NCI-H1105 treated with DMSO at 0.1 percent for 48 hours (cell line): ENCODE measurements at regions not wholly inside any gene's neighbourhood (a gene's known extent, or its start where the extent isn't known, plus 50 kb on each side); places are given as distances from the start of the nearest gene placed in this dataset.
"Not testable (repeated sequence)": the region's sequence is repeated elsewhere in the genome, so short reads cannot be mapped to it uniquely, and the experiment has no call there.

Experiments
- DNase-seq: peaks from one replicate; lab custom pipeline; 2025; lab: John Stamatoyannopoulos, UW

DNA sequence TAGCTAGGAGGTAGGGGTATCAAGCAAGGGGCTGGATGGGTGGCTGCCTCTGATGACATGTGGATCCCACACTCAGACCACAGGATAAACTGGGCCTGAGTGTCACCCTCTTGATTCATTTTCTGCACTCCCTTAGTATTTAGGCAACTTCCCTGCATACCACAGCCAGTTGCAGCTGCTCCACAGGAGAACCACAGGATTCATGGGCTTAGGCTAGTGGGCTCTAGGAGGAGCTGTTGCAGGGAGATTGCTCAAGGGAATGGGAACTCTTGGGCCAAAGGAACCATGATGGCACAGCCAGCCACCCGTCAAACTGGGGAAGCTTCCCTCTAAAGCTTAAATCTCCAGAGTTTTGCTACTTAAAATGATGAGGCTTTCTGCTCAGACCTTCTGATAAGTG lies 269.7 kb upstream of the ASIC2 start:
- DNase-seq, result no peak

DNA sequence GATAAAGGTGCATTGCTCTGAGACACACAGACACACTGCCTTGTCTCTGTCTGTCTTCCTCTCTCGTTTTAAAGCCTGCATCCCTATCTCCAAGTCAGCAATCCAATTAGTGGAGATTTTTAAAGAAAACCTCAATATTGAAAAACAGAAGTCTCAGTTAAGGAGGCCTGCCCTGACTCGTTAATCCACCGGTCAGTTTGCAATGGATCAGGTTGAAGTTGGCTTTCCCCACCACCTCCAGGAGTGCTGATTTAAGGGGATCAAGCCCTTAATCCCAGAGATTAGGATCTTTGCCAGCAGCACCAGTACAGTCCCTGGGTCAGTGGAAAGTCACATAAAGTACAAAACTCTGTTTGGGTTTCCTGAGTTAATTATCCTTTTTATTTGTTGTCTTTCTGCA lies 271.1 kb upstream of the ASIC2 start:
- no peak for DNase-seq

DNA sequence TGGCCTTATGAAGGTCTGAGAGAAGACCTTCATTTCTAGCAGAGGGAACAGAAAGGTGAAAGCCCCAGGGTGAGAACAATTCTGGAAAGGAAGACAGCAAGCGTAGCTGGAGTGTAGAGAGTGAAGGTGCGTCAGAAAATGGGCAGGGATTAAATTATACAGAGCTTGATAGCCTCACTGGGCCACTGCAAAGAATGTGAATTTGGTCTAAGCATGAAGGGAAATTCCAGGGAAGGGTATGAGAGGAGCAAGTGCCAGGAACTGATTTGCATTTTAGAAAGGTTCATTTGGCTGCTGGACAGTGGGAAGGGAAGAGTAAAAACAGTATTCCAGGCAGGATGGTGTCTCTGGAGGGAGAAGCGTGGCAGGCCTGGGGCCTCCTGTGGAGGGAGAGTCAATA lies 274.1 kb upstream of the ASIC2 start:
- DNase-seq, result no peak

DNA sequence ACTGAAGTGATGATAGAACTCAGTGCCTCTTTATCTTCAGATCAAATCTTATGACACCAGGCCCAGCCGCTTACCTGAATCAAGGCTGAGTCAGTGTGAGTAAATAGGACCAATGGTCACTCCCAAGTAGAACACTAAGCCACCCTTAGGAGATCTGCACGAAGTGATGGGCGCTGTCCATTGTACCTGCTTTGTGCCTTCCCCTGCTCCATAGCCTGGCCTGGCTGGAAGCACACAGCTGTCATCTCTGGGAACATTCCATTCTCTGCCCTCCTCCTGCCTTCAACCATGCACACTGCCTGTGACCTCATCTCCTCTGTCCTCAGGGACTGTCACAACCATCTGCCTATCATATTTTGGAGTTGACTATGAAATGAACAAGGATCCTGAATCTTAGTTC lies 279.5 kb upstream of the ASIC2 start:
- DNase-seq, result no peak

DNA sequence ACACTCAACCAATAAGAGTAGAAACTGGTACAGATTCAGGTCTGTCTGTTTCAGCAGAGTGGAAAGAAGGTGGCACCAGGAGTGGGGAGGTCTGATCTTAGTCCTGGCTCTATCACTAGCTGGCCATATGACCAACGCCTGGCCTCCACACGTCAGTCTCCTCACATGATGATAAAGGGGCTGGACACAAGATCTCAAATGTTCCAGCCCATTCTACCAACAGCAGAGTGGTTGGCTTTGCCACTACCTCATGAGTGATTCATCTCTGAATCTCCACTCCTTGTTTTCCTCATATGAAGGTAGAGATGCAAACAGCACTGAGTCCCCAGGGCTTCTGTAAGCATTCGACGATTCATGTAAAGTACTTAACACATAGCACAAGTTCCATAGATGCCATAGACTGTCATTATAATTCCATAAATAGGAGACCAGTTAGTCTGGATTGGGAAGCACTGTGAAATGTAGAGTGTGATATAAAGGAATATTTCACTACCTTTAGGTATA lies 281.9 kb upstream of the ASIC2 start:
- DNase-seq, result no peak

DNA sequence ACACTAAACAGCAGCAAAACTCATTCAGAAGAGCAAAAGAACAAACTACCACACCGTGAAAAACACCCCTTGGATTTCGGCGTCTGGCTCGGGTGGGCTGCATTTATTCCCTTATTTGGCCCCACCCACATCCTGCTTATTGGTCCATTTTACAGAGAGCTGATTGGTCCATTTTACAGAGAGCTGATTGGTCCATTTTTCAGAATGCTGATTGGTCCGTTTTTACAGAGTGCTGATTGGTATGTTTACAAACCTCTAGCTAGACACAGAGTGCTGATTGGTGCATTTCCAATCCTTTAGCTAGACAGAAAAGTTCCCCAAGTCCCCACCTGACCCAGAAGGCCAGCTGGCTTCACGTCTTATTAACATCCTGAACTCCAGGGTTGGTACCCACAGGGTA lies 286.6 kb upstream of the ASIC2 start:
- DNase-seq, result not testable (repeated sequence)

DNA sequence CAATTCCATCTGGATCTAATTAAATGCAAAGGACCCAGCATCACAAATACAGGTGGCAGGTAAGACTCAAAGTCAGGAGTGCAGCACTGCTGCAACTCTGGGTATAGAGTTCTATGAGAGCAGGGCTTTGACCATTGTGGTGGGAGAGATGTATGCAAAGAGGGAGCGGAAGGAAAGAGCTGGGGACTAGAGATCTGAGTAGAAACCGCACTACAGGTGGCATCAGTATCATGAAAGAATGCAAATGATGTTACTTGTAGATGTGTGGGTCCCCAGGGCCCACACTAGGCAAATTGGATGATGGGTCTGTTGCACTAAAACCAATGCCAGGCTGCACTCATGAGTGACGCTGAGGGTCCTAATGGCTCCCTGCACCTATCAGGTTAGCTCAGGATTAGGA lies 287.1 kb upstream of the ASIC2 start:
- no peak for DNase-seq

DNA sequence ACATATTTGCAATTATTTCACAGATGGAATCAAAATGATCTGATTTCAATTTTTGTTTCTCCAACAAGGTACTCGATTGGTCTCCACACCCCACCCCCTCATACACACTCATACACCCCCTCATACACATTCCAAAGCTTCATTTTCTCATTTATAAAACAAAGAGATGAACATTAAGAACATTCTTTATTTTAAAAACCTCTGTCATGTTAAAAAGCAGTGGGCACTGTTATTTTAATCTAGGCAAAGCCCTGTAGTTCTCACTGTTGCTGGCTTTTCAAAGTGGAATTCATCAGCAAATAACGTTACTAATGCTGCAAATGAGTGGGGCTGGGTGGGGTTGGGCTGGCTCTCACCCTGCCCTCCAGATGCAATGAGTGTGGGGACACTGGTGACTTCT lies 289.6 kb upstream of the ASIC2 start:
- DNase-seq, result no peak

DNA sequence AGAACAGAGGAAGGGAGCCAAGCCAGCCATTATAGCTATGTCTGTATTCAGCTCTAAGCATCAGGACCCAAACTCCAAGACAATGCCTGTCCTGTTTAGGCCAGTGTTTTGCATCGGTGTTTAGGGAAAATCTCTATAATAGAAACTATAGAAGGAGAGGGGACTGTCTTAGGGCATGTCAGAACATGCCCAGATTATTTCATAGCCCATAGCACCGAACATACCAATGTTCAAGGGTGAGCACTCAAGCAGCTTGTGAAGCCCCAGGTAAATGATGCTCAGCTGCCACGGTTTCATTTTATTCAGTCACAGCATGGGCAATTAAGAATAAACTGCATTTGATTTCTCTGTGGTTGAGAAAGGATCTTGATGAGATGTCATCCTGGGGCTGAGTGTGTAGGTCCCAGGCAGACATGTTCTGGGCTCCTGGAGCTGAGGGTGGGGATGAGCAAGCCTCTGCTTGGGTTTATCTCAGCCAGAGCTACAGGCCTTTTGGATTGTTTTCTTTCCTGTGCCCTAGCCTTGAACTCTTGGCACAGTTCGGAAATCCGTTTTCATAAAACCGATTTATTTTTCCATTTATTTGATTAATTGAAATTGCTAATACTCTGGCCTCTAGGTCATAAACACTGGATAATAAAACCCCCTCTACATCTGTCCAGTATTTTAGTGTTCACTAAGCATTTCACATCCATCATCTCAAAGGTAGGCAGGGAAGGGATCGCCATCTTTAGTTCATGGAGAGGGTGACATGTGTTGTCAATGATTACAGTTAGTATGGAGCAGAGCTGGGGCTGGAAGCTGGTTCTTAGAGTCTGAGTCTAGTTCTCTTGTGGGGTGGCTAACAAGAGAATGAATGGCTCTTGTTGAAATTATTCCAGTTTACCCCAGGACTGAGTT lies 290.7 kb upstream of the ASIC2 start:
- DNase-seq, result no peak

DNA sequence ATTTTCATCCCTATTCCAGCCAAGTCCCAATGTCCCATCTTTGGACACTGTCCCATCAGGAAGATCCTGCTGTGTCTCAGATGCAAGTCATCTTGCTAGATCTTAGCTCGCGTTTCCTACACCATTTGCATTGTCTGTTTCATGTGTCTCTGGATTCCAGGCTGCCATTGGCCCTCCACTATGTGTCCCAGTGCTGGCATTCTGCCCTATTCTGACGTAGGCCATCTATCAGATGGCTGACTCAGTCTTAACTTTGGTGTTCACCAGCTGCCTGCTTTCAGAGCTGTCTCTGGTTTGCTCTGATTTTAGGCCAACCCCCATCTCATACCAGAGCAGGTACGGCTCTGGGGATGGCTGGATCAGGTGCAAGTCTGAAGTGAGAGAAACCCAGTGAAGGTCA lies 300.9 kb upstream of the ASIC2 start:
- DNase-seq, result no peak

DNA sequence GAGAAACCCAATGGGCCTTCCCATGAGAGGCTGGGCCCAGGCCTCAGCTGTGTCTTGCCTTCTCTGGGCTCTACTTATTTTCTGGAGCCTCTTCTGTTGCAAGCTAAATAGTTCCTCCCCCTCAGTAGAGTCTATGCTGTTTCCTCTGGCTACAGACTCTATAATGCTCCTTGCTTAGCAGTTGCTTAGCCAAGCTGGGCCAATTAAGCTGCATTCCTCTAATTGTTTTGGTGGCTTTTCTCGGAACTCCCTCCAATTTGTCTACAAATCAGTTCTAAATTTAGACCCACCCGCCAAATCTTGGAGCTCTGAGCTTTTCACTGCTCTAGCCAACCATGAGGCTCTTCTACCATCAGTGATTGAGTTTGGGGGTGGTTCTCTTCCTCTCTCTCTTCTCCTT lies 302.7 kb upstream of the ASIC2 start:
- no peak for DNase-seq

DNA sequence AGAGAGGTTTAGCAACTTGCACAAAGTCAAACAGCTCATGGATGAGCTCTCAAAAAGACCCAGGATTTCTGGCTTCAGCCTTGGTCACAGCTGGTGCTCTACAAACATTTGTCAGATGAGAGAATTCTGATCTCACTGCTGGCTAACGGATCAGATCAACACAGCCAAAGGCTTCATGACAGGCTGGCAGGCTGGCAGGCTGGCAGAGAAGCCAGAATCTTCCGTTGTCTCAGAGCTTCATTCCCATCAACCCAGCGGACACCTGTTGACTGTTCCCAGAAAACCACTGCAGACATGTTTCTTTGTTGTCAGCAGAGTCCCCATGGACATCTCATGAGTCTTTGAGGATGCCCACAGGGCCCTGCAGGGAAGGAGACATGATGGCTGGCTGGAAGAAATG lies 303.8 kb upstream of the ASIC2 start:
- DNase-seq, result no peak

DNA sequence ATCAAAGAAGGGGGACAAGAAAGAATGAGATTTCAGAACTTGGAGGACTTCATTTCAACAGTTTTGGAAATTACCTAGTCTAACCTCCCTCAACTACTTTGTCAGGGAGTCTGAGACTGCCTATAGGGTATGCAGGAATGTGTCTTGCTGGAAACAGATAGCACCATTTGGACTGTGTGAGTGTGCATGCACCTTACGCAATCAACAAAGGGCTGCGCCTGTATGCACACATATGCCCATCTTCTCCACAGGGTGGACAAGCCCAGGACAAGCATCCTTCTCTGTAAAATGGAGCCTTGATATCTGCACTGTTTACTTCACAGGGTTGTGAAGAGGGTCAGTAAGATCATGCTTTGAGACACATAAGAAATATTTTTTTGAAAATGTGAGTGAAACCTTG lies 305.7 kb upstream of the ASIC2 start:
- DNase-seq, result no peak

DNA sequence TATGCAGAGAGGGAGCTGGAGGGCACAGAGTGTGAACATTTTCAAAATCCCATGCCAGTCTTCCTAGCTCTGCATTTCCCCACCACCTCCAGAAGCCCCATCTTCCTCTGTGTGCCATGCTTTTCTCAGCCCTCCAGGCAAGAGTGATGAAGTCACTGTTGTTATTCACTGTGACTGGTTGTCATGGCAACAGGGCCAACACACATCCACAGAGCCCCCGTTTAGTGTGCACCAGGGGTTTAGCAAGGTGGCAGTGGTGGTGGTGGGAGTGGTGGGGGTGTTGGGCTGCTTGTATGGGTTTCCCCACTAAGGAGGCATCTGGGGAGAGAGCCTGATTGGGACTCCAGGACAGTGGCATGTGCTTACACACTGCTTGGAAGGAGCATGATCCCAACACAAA lies 309.9 kb upstream of the ASIC2 start:
- no peak for DNase-seq

DNA sequence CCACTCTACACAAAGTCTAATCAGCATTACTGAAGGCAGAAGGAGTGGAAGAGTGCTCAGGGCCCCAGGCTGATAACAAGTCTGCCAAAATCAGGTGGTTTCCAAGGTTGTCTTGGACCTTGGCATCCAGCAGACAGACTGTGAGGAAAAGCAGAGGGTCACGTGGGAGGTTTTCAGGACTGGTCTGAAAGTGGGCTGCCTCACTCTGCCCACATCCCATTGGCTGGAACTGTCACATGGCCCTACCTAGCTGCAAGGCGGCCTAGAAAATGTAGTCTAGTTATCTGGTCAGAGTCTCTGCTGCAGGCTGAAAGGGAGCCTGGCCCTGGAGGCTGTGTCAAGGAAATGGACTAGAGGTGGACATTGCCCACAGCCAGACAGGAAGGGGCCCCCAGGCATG lies 310.7 kb upstream of the ASIC2 start:
- no peak for DNase-seq

DNA sequence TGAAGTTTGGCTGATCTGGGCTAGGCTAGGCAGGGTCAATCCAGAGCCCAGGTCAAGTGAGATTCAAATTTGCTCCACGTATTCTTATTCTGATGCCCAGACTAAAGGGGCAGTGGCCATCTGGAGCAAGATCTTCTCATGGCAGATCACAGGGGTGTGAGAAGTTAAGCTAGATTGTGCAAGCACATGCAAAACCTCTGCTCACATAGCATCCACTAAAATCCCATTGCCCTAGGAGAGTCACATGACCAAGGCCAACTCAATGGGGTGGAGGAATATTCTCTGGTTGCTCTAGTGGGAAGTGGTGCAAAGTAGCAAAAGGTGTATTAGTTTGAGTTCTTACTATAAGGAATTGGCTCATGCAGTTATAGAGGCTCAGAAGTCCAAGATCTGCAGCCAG lies 318.4 kb upstream of the ASIC2 start:
- DNase-seq, result no peak

DNA sequence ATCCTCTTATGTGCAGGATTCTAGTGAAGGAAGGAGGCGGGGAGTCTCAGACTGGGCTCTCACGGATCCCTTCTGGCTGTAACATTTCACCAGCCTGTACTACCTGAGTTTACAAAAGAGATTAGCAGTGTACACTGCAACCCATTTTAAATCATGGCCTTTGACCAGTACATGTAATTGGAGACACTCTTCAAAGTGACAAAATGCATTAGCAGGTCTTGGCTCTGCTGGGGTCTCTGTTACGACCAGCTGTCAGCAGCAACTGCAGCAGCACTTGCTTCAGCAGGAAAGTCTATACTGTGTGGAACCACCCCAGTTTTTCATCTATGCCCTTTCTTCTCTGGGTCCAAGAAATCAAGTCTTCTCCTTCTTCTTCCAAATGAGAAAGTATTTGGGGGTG lies 322.8 kb upstream of the ASIC2 start:
- no peak for DNase-seq

DNA sequence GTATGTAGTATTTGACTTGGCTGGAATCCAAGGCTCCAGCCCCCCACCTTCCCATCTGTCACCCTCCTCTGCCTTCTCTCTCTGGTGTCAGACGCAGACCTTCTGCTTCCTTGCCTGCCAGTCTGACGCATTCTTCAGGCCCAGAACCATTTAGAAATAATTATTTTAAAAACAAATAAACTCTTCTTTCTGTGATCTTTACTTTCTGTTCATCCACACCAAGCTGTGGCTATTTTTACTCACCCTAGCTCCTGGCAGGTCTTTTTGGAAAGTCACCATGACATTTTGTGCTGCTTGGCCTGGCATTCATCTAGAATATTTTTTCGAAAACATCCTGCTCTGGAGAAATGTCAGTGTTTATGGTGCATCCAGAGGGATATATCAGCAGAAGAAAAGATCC lies 330.7 kb upstream of the ASIC2 start:
- DNase-seq, result no peak

DNA sequence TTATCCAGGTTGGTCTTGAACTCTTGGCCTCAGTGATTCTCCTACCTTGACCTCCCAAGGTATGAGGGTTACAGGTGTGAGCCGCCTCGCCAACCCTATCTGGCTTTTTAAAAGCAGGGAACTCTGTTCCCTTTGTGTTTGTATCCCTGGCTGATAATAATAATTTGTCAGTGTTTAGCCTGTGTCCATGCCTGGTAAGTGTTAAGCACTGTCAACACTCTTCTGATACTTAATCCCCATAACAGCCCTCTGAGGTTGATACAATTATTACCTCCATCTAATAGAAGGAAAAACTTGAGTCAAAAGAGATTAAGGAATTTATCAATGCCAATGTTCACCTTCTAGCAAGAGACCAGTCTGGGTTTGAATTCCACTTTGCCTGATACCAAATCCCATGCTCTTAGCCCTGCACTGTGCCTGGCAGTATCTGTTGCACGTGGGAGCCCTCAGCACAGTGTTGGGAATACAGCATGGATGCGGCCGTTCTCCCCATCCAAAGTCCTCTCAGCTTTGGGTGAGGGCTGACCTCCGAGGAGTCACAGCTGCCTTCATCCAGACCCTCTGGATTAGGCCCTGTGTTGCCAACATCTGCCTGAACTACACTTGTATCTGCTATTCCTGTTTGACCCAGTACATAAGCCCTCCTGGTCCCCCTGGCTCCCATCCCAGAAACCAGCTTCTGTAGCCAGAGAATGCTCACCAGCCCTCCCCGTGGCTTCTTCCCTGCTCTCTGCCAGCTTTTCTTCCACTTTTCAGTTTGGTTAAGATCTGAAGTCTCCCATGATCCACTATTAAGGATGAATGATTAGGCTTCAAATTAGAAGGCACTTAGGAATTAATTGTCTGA lies 335.6 kb upstream of the ASIC2 start:
- no peak for DNase-seq

DNA sequence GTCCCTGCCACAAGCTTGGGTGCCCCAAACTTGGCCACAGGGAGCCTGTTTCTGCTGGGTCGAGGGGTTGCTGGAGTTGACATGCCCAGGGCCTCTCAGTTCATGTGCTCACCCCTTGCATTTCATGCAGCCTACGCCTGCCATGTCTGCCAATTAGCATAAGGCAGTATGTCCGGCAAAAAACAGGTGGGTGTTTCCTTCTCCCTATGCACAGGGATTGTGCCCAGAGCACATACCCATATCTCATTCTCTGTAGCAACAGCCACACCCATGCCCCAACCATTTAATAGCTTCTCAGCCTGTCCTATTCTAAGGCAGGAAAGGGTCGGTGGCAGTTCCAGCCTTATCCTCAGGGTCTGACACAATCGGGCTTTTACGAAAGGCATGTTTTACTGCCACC lies 340.4 kb upstream of the ASIC2 start:
- no peak for DNase-seq

DNA sequence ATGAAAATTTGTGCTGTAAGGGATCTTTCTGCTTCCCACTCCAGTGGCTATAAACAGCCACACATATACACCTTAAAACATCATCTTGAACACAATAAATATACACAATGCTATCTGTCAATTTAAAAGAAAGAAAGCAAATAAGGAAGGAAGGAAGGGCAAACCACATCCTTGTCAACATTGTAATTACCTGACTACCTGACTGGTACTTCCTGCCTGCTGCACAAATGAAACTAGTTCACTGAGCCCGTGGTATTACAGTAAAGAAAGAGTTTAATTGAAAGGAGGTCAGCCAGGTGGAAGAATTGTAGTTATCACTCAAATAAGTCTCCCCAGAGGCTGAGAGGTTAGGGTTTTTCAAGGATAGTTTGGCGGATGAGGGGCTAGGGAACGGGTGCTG lies 344.4 kb upstream of the ASIC2 start:
- no peak for DNase-seq

DNA sequence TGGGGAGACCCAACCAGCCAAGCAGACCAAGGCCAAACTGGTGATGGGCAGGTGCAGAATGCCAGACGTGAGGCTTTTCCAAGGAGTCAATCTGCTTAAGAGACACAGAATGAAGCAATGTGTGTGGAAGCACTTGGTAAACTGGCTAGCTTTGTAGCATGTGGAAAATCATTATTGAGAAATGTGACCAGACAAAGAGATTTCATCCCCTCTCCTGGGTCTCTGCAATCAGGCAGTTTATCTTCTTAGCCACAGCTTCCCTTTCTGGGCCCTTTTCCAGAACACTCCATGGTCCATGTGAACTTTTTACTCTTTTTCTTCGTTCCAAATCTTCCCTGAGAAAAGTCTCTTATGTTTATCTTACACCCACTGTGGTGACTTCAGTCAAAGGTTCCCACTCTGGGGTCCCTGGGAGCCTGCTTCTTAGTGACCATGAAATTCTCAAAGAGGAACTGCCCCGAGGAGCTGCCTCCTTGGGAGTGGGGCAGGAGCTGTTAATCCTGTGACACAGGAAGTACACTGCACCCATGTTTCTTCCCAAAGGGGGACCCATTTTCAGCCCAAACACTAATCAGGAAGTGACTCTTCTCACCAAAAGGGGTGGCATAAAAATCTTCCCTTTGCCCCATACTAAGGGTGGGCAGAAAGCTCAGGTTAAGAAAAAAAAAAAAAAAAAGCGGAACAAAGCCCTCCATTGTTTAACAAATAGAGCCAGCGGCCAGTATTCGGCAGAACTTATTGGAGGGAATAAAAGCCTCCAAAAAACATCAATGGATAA lies 346.2 kb upstream of the ASIC2 start:
- DNase-seq, result no peak
